ENCODE measurements at regions not wholly inside any gene's neighbourhood (a gene's known extent, or its start where the extent isn't known, plus 50 kb on each side); places are given as distances from the start of the nearest gene placed in this dataset.
A peak's percentile ranks its signal among the peaks of the same experiment; 100 is the strongest.
"Not testable (repeated sequence)": the region's sequence is repeated elsewhere in the genome, so short reads cannot be mapped to it uniquely, and the experiment has no call there.

GRCh38 chr4:146124023-146124680 is 51.4 kb upstream of the LSM6 start:
- FAIRE-seq: no peak

- no peak for FAIRE-seq
These were observed 52.3 kb upstream of the LSM6 start for GRCh38 chr4:146123231-146123630.

GRCh38 chr4:146122398-146122797 is 53.1 kb upstream of the LSM6 start:
- FAIRE-seq: no peak

- FAIRE-seq: no peak
These were observed 53.8 kb upstream of the LSM6 start for GRCh38 chr4:146121757-146122156.

- FAIRE-seq: no peak
These were observed 55.6 kb upstream of the LSM6 start for GRCh38 chr4:146119845-146120404.

GRCh38 chr4:146114066-146114465 is 61.5 kb upstream of the LSM6 start:
- FAIRE-seq: no peak

- no peak for FAIRE-seq
These were observed 62.3 kb upstream of the LSM6 start for GRCh38 chr4:146113171-146113570.

GRCh38 chr4:146112389-146112788 is 63.1 kb upstream of the LSM6 start:
- FAIRE-seq: no peak

- FAIRE-seq: no peak
These were observed 64.5 kb upstream of the LSM6 start for GRCh38 chr4:146110871-146111485.

- no peak for FAIRE-seq
These were observed 66.8 kb upstream of the LSM6 start for GRCh38 chr4:146108756-146109155.

- FAIRE-seq: no peak
These were observed 67.8 kb upstream of the LSM6 start for GRCh38 chr4:146107587-146108240.

- no peak for FAIRE-seq
These were observed 70.1 kb upstream of the LSM6 start for GRCh38 chr4:146105464-146105863.

GRCh38 chr4:146104541-146104940 is 71.0 kb upstream of the LSM6 start:
- no peak for FAIRE-seq

GRCh38 chr4:146104052-146104451 is 71.5 kb upstream of the LSM6 start:
- FAIRE-seq: not testable (repeated sequence)

- FAIRE-seq: no peak
These were observed 75.9 kb upstream of the LSM6 start for GRCh38 chr4:146099585-146099984.

GRCh38 chr4:146098978-146099377 is 76.5 kb upstream of the LSM6 start:
- FAIRE-seq: no peak

- FAIRE-seq: no peak
These were observed 77.1 kb upstream of the LSM6 start for GRCh38 chr4:146098397-146098796.

GRCh38 chr4:146096371-146096770 is 79.1 kb upstream of the LSM6 start:
- no peak for FAIRE-seq

GRCh38 chr4:146095860-146096259 is 79.7 kb upstream of the LSM6 start:
- no peak for FAIRE-seq

- FAIRE-seq: peak; percentile 73
These were observed 80.3 kb upstream of the LSM6 start for GRCh38 chr4:146095091-146095690.

GRCh38 chr4:146088690-146089089 is 86.8 kb upstream of the LSM6 start:
- no peak for FAIRE-seq

GRCh38 chr4:146087856-146088255 is 87.7 kb upstream of the LSM6 start:
- FAIRE-seq: no peak

- FAIRE-seq: no peak
These were observed 99.4 kb upstream of the LSM6 start for GRCh38 chr4:146076081-146076480.

GRCh38 chr4:146073517-146073916 is 102.0 kb upstream of the LSM6 start:
- FAIRE-seq: no peak

Data from A204.1 (cell line).